Keratinocyte (primary cell): ENCODE measurements at regions not wholly inside any gene's neighbourhood (a gene's known extent, or its start where the extent isn't known, plus 50 kb on each side); places are given as distances from the start of the nearest gene placed in this dataset.
A peak's percentile ranks its signal among the peaks of the same experiment; 100 is the strongest.

Experiments used
- DNase-seq: peaks from one replicate; pipeline ENCODE4 v3.0.0-alpha.2; 2011; ENCODE audit warnings: low read depth, missing footprints, low spot score
- FAIRE-seq: peaks from 2 replicates; lab custom pipeline; 2011; peaks lifted over from hg19 to GRCh38; lab: Jason Lieb, UNC
- H2AFZ ChIP-seq: 2 replicates; pipeline ENCODE4 v1.6.0; 2012; ENCODE audit warnings: low read length, control low read depth, inconsistent platforms; ENCODE audit not compliant: control insufficient read depth
- H3K27ac ChIP-seq: 2 replicates; pipeline ENCODE4 v1.5.1; 2011; ENCODE audit warnings: low read length; ENCODE audit not compliant: control insufficient read depth, insufficient read depth
- H3K27me3 ChIP-seq: 3 replicates; pipeline ENCODE4 v1.6.0; 2011; ENCODE audit warnings: low read length; ENCODE audit not compliant: control insufficient read depth, insufficient read depth; ENCODE audit errors: extremely low read depth
- H3K36me3 ChIP-seq, 2 experiments: 2 replicates in 1 of 2; 3 replicates in 1 of 2; pipeline ENCODE4 v1.5.1; 2011; ENCODE audit warnings: low read length in 2 of 2, mild to moderate bottlenecking in 1 of 2; ENCODE audit not compliant: control insufficient read depth in 2 of 2, insufficient read depth in 2 of 2; ENCODE audit errors: extremely low read depth in 1 of 2
- H3K4me1 ChIP-seq: 3 replicates; pipeline ENCODE4 v1.5.1; 2011; ENCODE audit warnings: low read length; ENCODE audit not compliant: control insufficient read depth, insufficient read depth; ENCODE audit errors: extremely low read depth
- H3K4me2 ChIP-seq: 3 replicates; pipeline ENCODE4 v1.6.0; 2011; ENCODE audit warnings: low read depth, low read length; ENCODE audit not compliant: control insufficient read depth, insufficient read depth; ENCODE audit errors: extremely low read depth
- H3K4me3 ChIP-seq, 3 experiments: fragments of 200-600 bp in 1 of 3; sonication (generic) in 1 of 3; 2 replicates in 2 of 3; 3 replicates in 1 of 3; pipeline ENCODE4 v1.5.1; 2011 to 2016; ENCODE audit warnings: low read length in 3 of 3, mild to moderate bottlenecking in 3 of 3, control low read depth in 2 of 3, inconsistent platforms in 1 of 3, low read depth in 1 of 3, mixed read lengths in 1 of 3, mixed run types in 1 of 3, moderate library complexity in 1 of 3; ENCODE audit not compliant: control insufficient read depth in 2 of 3, insufficient read depth in 2 of 3; ENCODE audit errors: extremely low read depth in 1 of 3
- H3K79me2 ChIP-seq: 2 replicates; pipeline ENCODE4 v1.6.0; 2012; ENCODE audit warnings: low read length; ENCODE audit not compliant: control insufficient read depth, insufficient read depth
- H3K9ac ChIP-seq: 3 replicates; pipeline ENCODE4 v1.6.0; 2011; ENCODE audit warnings: low read length; ENCODE audit not compliant: control insufficient read depth, insufficient read depth; ENCODE audit errors: extremely low read depth
- H3K9me1 ChIP-seq: 3 replicates; pipeline ENCODE4 v1.6.0; 2011; ENCODE audit warnings: low read length; ENCODE audit not compliant: control insufficient read depth, insufficient read depth; ENCODE audit errors: extremely low read depth
- H3K9me3 ChIP-seq: 2 replicates; pipeline ENCODE4 v1.5.1; 2012; ENCODE audit warnings: low read depth, low read length; ENCODE audit not compliant: control insufficient read depth
- H4K20me1 ChIP-seq: 3 replicates; pipeline ENCODE4 v1.6.0; 2011; ENCODE audit warnings: low read length; ENCODE audit not compliant: control insufficient read depth, insufficient read depth; ENCODE audit errors: extremely low read depth
- CTCF ChIP-seq, 3 experiments: IDR thresholded peaks in 1 of 3; conservative IDR thresholded peaks in 1 of 3; optimal IDR thresholded peaks in 1 of 3; 2 replicates in 2 of 3; 3 replicates in 1 of 3; pipeline versions ENCODE3 to v1.5.1; 2011; ENCODE audit warnings: low read length in 3 of 3, mild to moderate bottlenecking in 3 of 3, moderate library complexity in 2 of 3, control low read depth in 1 of 3, inconsistent platforms in 1 of 3; ENCODE audit not compliant: insufficient read depth in 2 of 3; ENCODE audit errors: extremely low read depth in 1 of 3
- EZH2 ChIP-seq: IDR thresholded peaks from one replicate; pipeline ENCODE4 v1.6.1; 2012; ENCODE audit warnings: inconsistent platforms, mild to moderate bottlenecking, low read length, moderate library complexity
- dilution Hi-C: fragments of 300-500 bp; cut with MboI; formaldehyde crosslinking; loops from one replicate; pipeline ENCODE4 v1.7.0; 2020; ENCODE audit warnings: low sequenced_read_pairs; ENCODE audit not compliant: extremely low pct_ligation_motif_present

GRCh38 chr17:77403854-77404253 lies 263.1 kb downstream of the SEC14L1 start:
- Histone ChIP-seq H4K20me1 (peaks cover 48% of the 10 kb centered on the region), H3K9me3 (no peaks in the 10 kb centered on the region), H3K27ac (no peak overlapping the region), H3K9me1 (peaks cover 14% of the 10 kb centered on the region), H3K27me3 (no peaks in the 10 kb centered on the region), H3K4me1 (peaks cover 40% of the 10 kb centered on the region), H3K36me3 (peaks cover 19 to 32% of the 10 kb centered on the region in 2 experiments), H3K9ac (no peak overlapping the region), H3K79me2 (peaks cover 83% of the 10 kb centered on the region), H2AFZ (no peak overlapping the region), H3K4me3 (no peak overlapping the region), H3K4me2 (no peak overlapping the region)
- no peak for DNase-seq
- dilution Hi-C loops, result no loop called here
- FAIRE-seq, result no peak
- TF ChIP-seq EZH2 (no peak), CTCF (optimal IDR thresholded peaks at IDR 0.05 in 1 of 3, IDR thresholded peaks at IDR 0.05 in 1 of 3, conservative IDR thresholded peaks at IDR 0.05 in 1 of 3; ENCODE audit: extremely low read depth in 1 of 3, insufficient read depth in 2 of 3, low read length in 3 of 3) (no peak)

- Histone ChIP-seq H3K4me2 (peak overlapping the region; percentile 62), H2AFZ (no peak overlapping the region), H3K79me2 (peaks cover 79% of the 10 kb centered on the region), H3K9ac (no peak overlapping the region), H3K27me3 (no peaks in the 10 kb centered on the region), H4K20me1 (peaks cover 39% of the 10 kb centered on the region), H3K9me1 (peaks cover 14% of the 10 kb centered on the region), H3K4me1 (peaks cover 51% of the 10 kb centered on the region), H3K36me3 (peaks cover 13 to 27% of the 10 kb centered on the region in 2 experiments), H3K27ac (no peak overlapping the region), H3K9me3 (no peaks in the 10 kb centered on the region), H3K4me3 (no peak overlapping the region)
- FAIRE-seq (no peak), DNase-seq (no peak)
- no peak for TF ChIP-seq EZH2
- no peak for TF ChIP-seq CTCF (optimal IDR thresholded peaks at IDR 0.05 in 1 of 3, IDR thresholded peaks at IDR 0.05 in 1 of 3, conservative IDR thresholded peaks at IDR 0.05 in 1 of 3; ENCODE audit: extremely low read depth in 1 of 3, insufficient read depth in 2 of 3, low read length in 3 of 3)
- dilution Hi-C loops, result no loop called here
These were observed 264.2 kb downstream of the SEC14L1 start for GRCh38 chr17:77404812-77405581.
